WTC11 (cell line): ENCODE measurements at regions not wholly inside any gene's neighbourhood (a gene's known extent, or its start where the extent isn't known, plus 50 kb on each side); places are given as distances from the start of the nearest gene placed in this dataset.

Source experiments
- ATAC-seq: fragments of 200-7000 bp; cut with Tn5 transposase; 2 replicates; pipeline ENCODE4 v1.10.0; 2021; ENCODE audit warnings: mild to moderate bottlenecking, moderate library complexity
- CTCF ChIA-PET: fragments of 300-600 bp; sonication (Branson Sonifier 250); formaldehyde crosslinking; loops from one replicate; lab custom pipeline; 2021; ENCODE audit warnings: antibody characterized with exemption; lab: Charles Lee
- POLR2A ChIA-PET: fragments of 350-600 bp; sonication (Branson Sonifier 250); formaldehyde crosslinking; loops from one replicate; lab custom pipeline; 2021; ENCODE audit warnings: antibody characterized with exemption; lab: Charles Lee
- DNase-seq: peaks from one replicate; pipeline ENCODE4 v3.0.0; 2021; ENCODE audit warnings: low spot score
- H3K27ac Mint-ChIP-seq: 2 replicates; pipeline ENCODE4 v1.8.0; 2021; ENCODE audit warnings: mixed read lengths
- H3K27me3 Mint-ChIP-seq: 2 replicates; pipeline ENCODE4 v1.8.0; 2021; ENCODE audit warnings: low read depth, mild to moderate bottlenecking, moderate library complexity, mixed read lengths
- H3K36me3 Mint-ChIP-seq: 2 replicates; pipeline ENCODE4 v1.8.0; 2021; ENCODE audit warnings: mixed read lengths
- H3K4me1 Mint-ChIP-seq: 2 replicates; pipeline ENCODE4 v1.8.0; 2022; ENCODE audit warnings: mixed read lengths
- H3K4me3 Mint-ChIP-seq: 2 replicates; pipeline ENCODE4 v1.8.0; 2021; ENCODE audit warnings: mild to moderate bottlenecking, moderate library complexity, mixed read lengths
- H3K9me3 Mint-ChIP-seq: 2 replicates; pipeline ENCODE4 v1.8.0; 2021; ENCODE audit warnings: mixed read lengths
- AFF4 ChIP-seq: sonication (generic); formaldehyde crosslinking; IDR thresholded peaks from 2 replicates; pipeline ENCODE4 v1.8.1; 2023; ENCODE audit warnings: mild to moderate bottlenecking, missing genetic modification reagents, borderline replicate concordance
- ATF1 ChIP-seq: sonication (generic); formaldehyde crosslinking; IDR thresholded peaks from 2 replicates; pipeline ENCODE4 v1.8.1; 2023; ENCODE audit warnings: mild to moderate bottlenecking, moderate library complexity, missing genetic modification reagents
- ATF3 ChIP-seq: sonication (generic); formaldehyde crosslinking; conservative IDR thresholded peaks from 2 replicates; pipeline ENCODE4 v1.8.1; 2022; ENCODE audit warnings: mild to moderate bottlenecking, missing genetic modification reagents
- ELF4 ChIP-seq: sonication (generic); formaldehyde crosslinking; IDR thresholded peaks from 2 replicates; pipeline ENCODE4 v1.8.1; 2022; ENCODE audit warnings: low read depth, mild to moderate bottlenecking, moderate library complexity, missing genetic modification reagents
- ESRRA ChIP-seq: sonication (generic); formaldehyde crosslinking; IDR thresholded peaks from 2 replicates; pipeline ENCODE4 v1.8.1; 2022; ENCODE audit warnings: mild to moderate bottlenecking, missing genetic modification reagents, borderline replicate concordance
- ETV6 ChIP-seq: sonication (generic); formaldehyde crosslinking; IDR thresholded peaks from 2 replicates; pipeline ENCODE4 v1.8.1; 2022; ENCODE audit warnings: mild to moderate bottlenecking, missing genetic modification reagents
- FOXK1 ChIP-seq: sonication (generic); formaldehyde crosslinking; IDR thresholded peaks from 2 replicates; pipeline ENCODE4 v1.8.0; 2022; ENCODE audit warnings: mild to moderate bottlenecking, moderate library complexity, missing genetic modification reagents
- GABPB1 ChIP-seq: sonication (generic); formaldehyde crosslinking; IDR thresholded peaks from 2 replicates; pipeline ENCODE4 v1.8.1; 2023; ENCODE audit warnings: mild to moderate bottlenecking, missing genetic modification reagents
- HMGA2 ChIP-seq: fragments of 250-450 bp; sonication (Bioruptor Pico); IDR thresholded peaks from 2 replicates; pipeline ENCODE4 v1.4.0; 2021; ENCODE audit warnings: mild to moderate bottlenecking, moderate library complexity
- JUN ChIP-seq: sonication (generic); formaldehyde crosslinking; IDR thresholded peaks from 2 replicates; pipeline ENCODE4 v1.8.0; 2023; ENCODE audit warnings: mild to moderate bottlenecking, missing genetic modification reagents
- MLX ChIP-seq: sonication (generic); formaldehyde crosslinking; IDR thresholded peaks from 2 replicates; pipeline ENCODE4 v1.8.1; 2023; ENCODE audit warnings: mild to moderate bottlenecking, missing genetic modification reagents, moderate library complexity
- NFATC4 ChIP-seq: fragments of 250-450 bp; sonication (Bioruptor Pico); IDR thresholded peaks from 2 replicates; pipeline ENCODE4 v1.9.0; 2021; ENCODE audit warnings: mild to moderate bottlenecking
- NR2C2 ChIP-seq: sonication (generic); formaldehyde crosslinking; IDR thresholded peaks from 2 replicates; pipeline ENCODE4 v1.8.0; 2022; ENCODE audit warnings: mild to moderate bottlenecking, missing genetic modification reagents
- OVOL2 ChIP-seq: fragments of 250-450 bp; sonication (Bioruptor Pico); IDR thresholded peaks from 2 replicates; pipeline ENCODE4 v1.9.0; 2021; ENCODE audit warnings: mild to moderate bottlenecking, borderline replicate concordance
- SMAD3 ChIP-seq: sonication (generic); formaldehyde crosslinking; IDR thresholded peaks from 2 replicates; pipeline ENCODE4 v1.8.0; 2022; ENCODE audit warnings: missing genetic modification reagents, mild to moderate bottlenecking, borderline replicate concordance
- TEAD4 ChIP-seq: sonication (generic); formaldehyde crosslinking; IDR thresholded peaks from 2 replicates; pipeline ENCODE4 v1.8.0; 2022; ENCODE audit warnings: mild to moderate bottlenecking, missing genetic modification reagents
- USF1 ChIP-seq: sonication (generic); formaldehyde crosslinking; IDR thresholded peaks from 2 replicates; pipeline ENCODE4 v1.8.0; 2022; ENCODE audit warnings: mild to moderate bottlenecking, missing genetic modification reagents
- ZBTB21 ChIP-seq: sonication (generic); formaldehyde crosslinking; IDR thresholded peaks from 2 replicates; pipeline ENCODE4 v1.8.1; 2023; ENCODE audit warnings: mild to moderate bottlenecking, missing genetic modification reagents, borderline replicate concordance
- ZNF121 ChIP-seq: sonication (generic); formaldehyde crosslinking; IDR thresholded peaks from 2 replicates; pipeline ENCODE4 v1.8.0; 2023; ENCODE audit warnings: missing genetic modification reagents
- TF ChIP-seq, protein P1 (sequence below): fragments of 250-450 bp; sonication (Bioruptor Pico); IDR thresholded peaks from 2 replicates; pipeline ENCODE4 v1.9.0; 2021; ENCODE audit warnings: mild to moderate bottlenecking
- TF ChIP-seq, protein P2 (sequence below): sonication (generic); formaldehyde crosslinking; conservative IDR thresholded peaks from 2 replicates; pipeline ENCODE4 v1.8.1; 2023; ENCODE audit warnings: mild to moderate bottlenecking, low read depth, missing genetic modification reagents, moderate library complexity
- TF ChIP-seq, protein P3 (sequence below): sonication (generic); formaldehyde crosslinking; IDR thresholded peaks from 2 replicates; pipeline ENCODE4 v1.8.1; 2022; ENCODE audit warnings: low read depth, missing genetic modification reagents, borderline replicate concordance
- TF ChIP-seq, protein P4 (sequence below): fragments of 250-450 bp; sonication (Bioruptor Pico); IDR thresholded peaks from 2 replicates; pipeline ENCODE4 v2.1.2; 2022; ENCODE audit warnings: mild to moderate bottlenecking, moderate library complexity

- peaks cover 8% of the 10 kb centered on the region for H3K27me3 Mint-ChIP-seq
- peaks cover 15% of the 10 kb centered on the region for H3K4me1 Mint-ChIP-seq
- no peak overlapping the region for H3K4me3 Mint-ChIP-seq
- DNase-seq (no peak), ATAC-seq (no peak)
- POLR2A ChIA-PET = interaction anchor here (0.5 kb wide), 1 partner anchor 16 kb away, joined by 3 read pairs; no protein-coding TSS in a partner anchor
- TF ChIP-seq ETV6 (no peak), SMAD3 (no peak), ZBTB21 (CRISPR knock-in tag) (no peak), TEAD4 (CRISPR knock-in tag) (no peak), NR2C2 (CRISPR knock-in tag) (no peak), HMGA2 (CRISPR knock-in tag) (no peak), USF1 (CRISPR knock-in tag) (no peak), ESRRA (CRISPR knock-in tag) (no peak), MLX (CRISPR knock-in tag) (no peak), OVOL2 (CRISPR knock-in tag) (no peak), JUN (CRISPR knock-in tag) (no peak), GABPB1 (CRISPR knock-in tag) (no peak), ELF4 (CRISPR knock-in tag) (no peak), ZNF121 (CRISPR knock-in tag) (no peak), ATF3 (CRISPR knock-in tag) (no peak), NFATC4 (CRISPR knock-in tag) (no peak), FOXK1 (CRISPR knock-in tag) (no peak)
- TF ChIP-seq, protein P1, sequence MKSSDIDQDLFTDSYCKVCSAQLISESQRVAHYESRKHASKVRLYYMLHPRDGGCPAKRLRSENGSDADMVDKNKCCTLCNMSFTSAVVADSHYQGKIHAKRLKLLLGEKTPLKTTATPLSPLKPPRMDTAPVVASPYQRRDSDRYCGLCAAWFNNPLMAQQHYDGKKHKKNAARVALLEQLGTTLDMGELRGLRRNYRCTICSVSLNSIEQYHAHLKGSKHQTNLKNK (CRISPR knock-in tag) = no peak
- TF ChIP-seq, protein P2, sequence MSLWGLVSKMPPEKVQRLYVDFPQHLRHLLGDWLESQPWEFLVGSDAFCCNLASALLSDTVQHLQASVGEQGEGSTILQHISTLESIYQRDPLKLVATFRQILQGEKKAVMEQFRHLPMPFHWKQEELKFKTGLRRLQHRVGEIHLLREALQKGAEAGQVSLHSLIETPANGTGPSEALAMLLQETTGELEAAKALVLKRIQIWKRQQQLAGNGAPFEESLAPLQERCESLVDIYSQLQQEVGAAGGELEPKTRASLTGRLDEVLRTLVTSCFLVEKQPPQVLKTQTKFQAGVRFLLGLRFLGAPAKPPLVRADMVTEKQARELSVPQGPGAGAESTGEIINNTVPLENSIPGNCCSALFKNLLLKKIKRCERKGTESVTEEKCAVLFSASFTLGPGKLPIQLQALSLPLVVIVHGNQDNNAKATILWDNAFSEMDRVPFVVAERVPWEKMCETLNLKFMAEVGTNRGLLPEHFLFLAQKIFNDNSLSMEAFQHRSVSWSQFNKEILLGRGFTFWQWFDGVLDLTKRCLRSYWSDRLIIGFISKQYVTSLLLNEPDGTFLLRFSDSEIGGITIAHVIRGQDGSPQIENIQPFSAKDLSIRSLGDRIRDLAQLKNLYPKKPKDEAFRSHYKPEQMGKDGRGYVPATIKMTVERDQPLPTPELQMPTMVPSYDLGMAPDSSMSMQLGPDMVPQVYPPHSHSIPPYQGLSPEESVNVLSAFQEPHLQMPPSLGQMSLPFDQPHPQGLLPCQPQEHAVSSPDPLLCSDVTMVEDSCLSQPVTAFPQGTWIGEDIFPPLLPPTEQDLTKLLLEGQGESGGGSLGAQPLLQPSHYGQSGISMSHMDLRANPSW = no peak
- H3K9me3 Mint-ChIP-seq = peaks cover 17% of the 10 kb centered on the region
- no peaks in the 10 kb centered on the region for H3K36me3 Mint-ChIP-seq
- CTCF ChIA-PET = no interaction called here
- no peak overlapping the region for H3K27ac Mint-ChIP-seq
Observed at GRCh38 chr17:65297916-65298315, 160.7 kb downstream of the RGS9 start.

DNA sequence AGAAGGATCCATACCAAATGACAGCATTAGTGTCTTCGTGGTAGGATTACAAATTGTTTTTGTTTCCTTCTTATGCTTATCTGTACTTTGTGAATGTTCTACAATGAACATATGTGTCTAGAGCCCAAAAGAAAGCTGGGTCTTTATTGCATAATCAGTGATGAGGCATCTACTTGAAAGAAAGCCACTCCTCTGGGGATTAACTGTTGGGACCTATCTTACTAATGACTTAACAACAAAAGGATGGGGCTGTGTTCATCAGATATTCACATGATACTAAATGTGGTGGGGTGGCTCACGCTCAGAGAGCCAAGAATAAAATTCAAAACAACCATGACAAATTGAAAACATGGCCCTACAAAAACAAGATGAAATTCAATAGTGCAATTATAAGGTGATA lies 160.2 kb downstream of the RGS9 start:
- DNase-seq (no peak), ATAC-seq (no peak)
- Mint-ChIP-seq H3K9me3 (peaks cover 11% of the 10 kb centered on the region), H3K27me3 (peaks cover 8% of the 10 kb centered on the region), H3K27ac (no peak overlapping the region), H3K36me3 (no peaks in the 10 kb centered on the region), H3K4me3 (no peak overlapping the region), H3K4me1 (peaks cover 15% of the 10 kb centered on the region)
- ChIA-PET POLR2A (interaction anchor here (0.5 kb wide), 1 partner anchor 16 kb away, joined by 3 read pairs; no protein-coding TSS in a partner anchor), CTCF (no interaction called here)
- no peak for TF ChIP-seq ATF1
- TF ChIP-seq GABPB1 (CRISPR knock-in tag) = no peak
- no peak for TF ChIP-seq AFF4
- TF ChIP-seq, protein P3, sequence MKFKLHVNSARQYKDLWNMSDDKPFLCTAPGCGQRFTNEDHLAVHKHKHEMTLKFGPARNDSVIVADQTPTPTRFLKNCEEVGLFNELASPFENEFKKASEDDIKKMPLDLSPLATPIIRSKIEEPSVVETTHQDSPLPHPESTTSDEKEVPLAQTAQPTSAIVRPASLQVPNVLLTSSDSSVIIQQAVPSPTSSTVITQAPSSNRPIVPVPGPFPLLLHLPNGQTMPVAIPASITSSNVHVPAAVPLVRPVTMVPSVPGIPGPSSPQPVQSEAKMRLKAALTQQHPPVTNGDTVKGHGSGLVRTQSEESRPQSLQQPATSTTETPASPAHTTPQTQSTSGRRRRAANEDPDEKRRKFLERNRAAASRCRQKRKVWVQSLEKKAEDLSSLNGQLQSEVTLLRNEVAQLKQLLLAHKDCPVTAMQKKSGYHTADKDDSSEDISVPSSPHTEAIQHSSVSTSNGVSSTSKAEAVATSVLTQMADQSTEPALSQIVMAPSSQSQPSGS = no peak
- TF ChIP-seq, protein P4, sequence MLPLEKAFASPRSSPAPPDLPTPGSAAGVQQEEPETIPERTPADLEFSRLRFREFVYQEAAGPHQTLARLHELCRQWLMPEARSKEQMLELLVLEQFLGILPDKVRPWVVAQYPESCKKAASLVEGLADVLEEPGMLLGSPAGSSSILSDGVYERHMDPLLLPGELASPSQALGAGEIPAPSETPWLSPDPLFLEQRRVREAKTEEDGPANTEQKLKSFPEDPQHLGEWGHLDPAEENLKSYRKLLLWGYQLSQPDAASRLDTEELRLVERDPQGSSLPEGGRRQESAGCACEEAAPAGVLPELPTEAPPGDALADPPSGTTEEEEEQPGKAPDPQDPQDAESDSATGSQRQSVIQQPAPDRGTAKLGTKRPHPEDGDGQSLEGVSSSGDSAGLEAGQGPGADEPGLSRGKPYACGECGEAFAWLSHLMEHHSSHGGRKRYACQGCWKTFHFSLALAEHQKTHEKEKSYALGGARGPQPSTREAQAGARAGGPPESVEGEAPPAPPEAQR (CRISPR knock-in tag) = no peak
- TF ChIP-seq ZNF121 (CRISPR knock-in tag) = no peak
